HFF-Myc (cell line): ENCODE measurements at regions not wholly inside any gene's neighbourhood (a gene's known extent, or its start where the extent isn't known, plus 50 kb on each side); places are given as distances from the start of the nearest gene placed in this dataset.
"Not testable (repeated sequence)": the region's sequence is repeated elsewhere in the genome, so short reads cannot be mapped to it uniquely, and the experiment has no call there.

Source experiments
- DNase-seq: peaks from one replicate; pipeline ENCODE4 v3.0.0-alpha.2; 2011; ENCODE audit warnings: low read depth; ENCODE audit errors: extremely low read depth
- H3K4me3 ChIP-seq: replicated peaks from 2 replicates; pipeline ENCODE4 v1.5.1; 2011; ENCODE audit warnings: low read depth, mild to moderate bottlenecking, control low read depth, low read length
- TF ChIP-seq, protein P1 (sequence below): IDR thresholded peaks from 2 replicates; pipeline ENCODE4 v1.5.1; 2012; ENCODE audit warnings: mild to moderate bottlenecking, low read depth, low read length, control low read depth; ENCODE audit errors: missing control alignments

GRCh38 chr20:53785320-53785719 lies 191.7 kb upstream of the ZNF217 start:
- TF ChIP-seq, protein P1, sequence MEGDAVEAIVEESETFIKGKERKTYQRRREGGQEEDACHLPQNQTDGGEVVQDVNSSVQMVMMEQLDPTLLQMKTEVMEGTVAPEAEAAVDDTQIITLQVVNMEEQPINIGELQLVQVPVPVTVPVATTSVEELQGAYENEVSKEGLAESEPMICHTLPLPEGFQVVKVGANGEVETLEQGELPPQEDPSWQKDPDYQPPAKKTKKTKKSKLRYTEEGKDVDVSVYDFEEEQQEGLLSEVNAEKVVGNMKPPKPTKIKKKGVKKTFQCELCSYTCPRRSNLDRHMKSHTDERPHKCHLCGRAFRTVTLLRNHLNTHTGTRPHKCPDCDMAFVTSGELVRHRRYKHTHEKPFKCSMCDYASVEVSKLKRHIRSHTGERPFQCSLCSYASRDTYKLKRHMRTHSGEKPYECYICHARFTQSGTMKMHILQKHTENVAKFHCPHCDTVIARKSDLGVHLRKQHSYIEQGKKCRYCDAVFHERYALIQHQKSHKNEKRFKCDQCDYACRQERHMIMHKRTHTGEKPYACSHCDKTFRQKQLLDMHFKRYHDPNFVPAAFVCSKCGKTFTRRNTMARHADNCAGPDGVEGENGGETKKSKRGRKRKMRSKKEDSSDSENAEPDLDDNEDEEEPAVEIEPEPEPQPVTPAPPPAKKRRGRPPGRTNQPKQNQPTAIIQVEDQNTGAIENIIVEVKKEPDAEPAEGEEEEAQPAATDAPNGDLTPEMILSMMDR: no peak
- H3K4me3 ChIP-seq: no peak overlapping the region
- no peak for DNase-seq

DNA sequence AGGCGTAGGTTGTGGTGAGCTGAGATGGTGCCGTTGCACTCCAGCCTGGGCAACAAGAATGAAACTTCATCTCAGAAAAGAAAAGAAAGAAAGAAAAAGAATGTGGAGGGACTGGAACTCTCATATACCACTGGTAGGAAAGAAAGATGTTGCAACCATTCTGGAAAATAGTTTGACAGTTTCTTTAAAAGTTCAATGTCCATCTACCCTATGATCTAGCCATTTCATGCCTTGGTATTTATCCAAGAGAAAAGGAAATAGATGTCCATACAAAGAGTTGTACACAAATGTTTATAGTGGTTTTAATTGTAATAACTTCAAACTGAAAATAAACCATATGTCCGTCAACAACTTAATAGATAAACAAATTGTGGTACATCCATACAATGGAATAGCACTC lies 190.1 kb upstream of the ZNF217 start:
- TF ChIP-seq, protein P1: no peak
- DNase-seq: no peak

GRCh38 chr20:53782612-53783246 lies 189.1 kb upstream of the ZNF217 start:
- no peak overlapping the region for H3K4me3 ChIP-seq
- no peak for DNase-seq
- TF ChIP-seq, protein P1: no peak

More for the DNA sequence above, 190.1 kb upstream of the ZNF217 start:
- H3K4me3 ChIP-seq: no peak overlapping the region

DNA sequence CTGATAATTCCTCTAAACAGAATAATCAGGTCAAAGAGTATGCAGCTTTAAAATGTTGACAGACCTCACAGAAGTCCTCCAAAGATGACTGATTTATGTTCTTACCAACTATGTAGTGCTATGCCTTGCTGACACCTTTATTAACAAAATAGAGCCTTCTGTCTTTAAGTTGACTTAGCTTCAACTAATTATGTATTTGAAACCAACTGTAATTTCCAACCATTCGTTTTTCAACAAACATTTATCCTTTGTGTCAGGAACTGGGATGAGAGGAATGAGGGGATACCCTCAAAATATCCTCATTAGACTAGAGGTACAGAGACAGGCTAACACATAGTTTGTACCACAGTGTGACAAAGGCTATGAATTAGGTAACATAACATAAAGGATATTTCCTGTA lies 186.2 kb upstream of the ZNF217 start:
- TF ChIP-seq, protein P1: no peak
- no peak overlapping the region for H3K4me3 ChIP-seq

GRCh38 chr20:53778736-53779135 lies 185.1 kb upstream of the ZNF217 start:
- no peak overlapping the region for H3K4me3 ChIP-seq
- no peak for DNase-seq
- TF ChIP-seq, protein P1: no peak

More for the DNA sequence above, 186.2 kb upstream of the ZNF217 start:
- DNase-seq: no peak

DNA sequence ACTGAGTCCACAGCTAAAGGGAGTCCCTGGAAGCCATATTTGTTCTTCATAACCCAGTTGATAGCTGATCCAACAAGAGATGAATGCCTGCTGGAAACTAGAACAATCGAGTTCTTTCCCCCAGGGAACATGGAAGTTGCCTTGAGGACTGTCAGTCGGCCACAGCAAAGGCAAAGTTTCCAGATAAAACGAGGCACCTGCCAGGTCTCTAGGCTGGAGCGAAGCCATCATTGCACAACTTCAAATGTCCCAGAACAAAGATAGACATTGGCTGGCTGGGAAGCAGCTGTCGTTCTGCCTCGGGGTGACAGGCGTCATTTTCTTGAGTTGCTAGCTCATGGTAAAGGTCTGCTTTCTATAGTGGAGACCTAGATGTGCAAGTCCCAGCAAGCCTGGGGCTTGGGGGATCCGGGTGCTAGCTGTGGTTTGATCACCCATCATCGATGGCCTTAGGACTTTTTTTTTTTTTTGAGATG lies 184.4 kb upstream of the ZNF217 start:
- DNase-seq: no peak
- no peak overlapping the region for H3K4me3 ChIP-seq
- TF ChIP-seq, protein P1: no peak

- not testable (repeated sequence) for DNase-seq, H3K4me3 ChIP-seq
These were observed 183.8 kb upstream of the ZNF217 start for GRCh38 chr20:53777402-53777801.
